HL-60/S4 (cell line): ENCODE measurements at regions not wholly inside any gene's neighbourhood (a gene's known extent, or its start where the extent isn't known, plus 50 kb on each side); places are given as distances from the start of the nearest gene placed in this dataset.
"Not testable (repeated sequence)": the region's sequence is repeated elsewhere in the genome, so short reads cannot be mapped to it uniquely, and the experiment has no call there.

ENCODE experiments used
- in situ Hi-C: fragments of 300-500 bp; cut with MboI; formaldehyde crosslinking; loops from 2 replicates; pipeline ENCODE4 v1.14.3; 2022; ENCODE audit warnings: low sequenced_read_pairs

GRCh38 chr2:236483102-236483501 lies 86.5 kb upstream of the ACKR3 start:
- in situ Hi-C loops = no loop called here

- in situ Hi-C loops = no loop called here
Measured at GRCh38 chr2:236485519-236485918, 84.1 kb upstream of the ACKR3 start.

GRCh38 chr2:236489083-236489482 lies 80.5 kb upstream of the ACKR3 start:
- in situ Hi-C loops = not testable (repeated sequence)

GRCh38 chr2:236489895-236490404 lies 79.7 kb upstream of the ACKR3 start:
- in situ Hi-C loops = no loop called here

GRCh38 chr2:236496340-236496739 lies 73.3 kb upstream of the ACKR3 start:
- in situ Hi-C loops = no loop called here

GRCh38 chr2:236498369-236498768 lies 71.3 kb upstream of the ACKR3 start:
- in situ Hi-C loops = no loop called here

GRCh38 chr2:236499691-236500578 lies 69.7 kb upstream of the ACKR3 start:
- in situ Hi-C loops = loop anchor here (25.0 kb wide), 1 partner anchor 562 kb away; no protein-coding TSS in a partner anchor

- in situ Hi-C loops = loop anchor here (25.0 kb wide), 1 partner anchor 561 kb away; no protein-coding TSS in a partner anchor
Measured at GRCh38 chr2:236501026-236501425, 68.6 kb upstream of the ACKR3 start.

- in situ Hi-C loops = loop anchor here (25.0 kb wide), 1 partner anchor 561 kb away; no protein-coding TSS in a partner anchor
Measured at GRCh38 chr2:236501531-236501930, 68.1 kb upstream of the ACKR3 start.

- in situ Hi-C loops = loop anchor here (25.0 kb wide), 1 partner anchor 559 kb away; no protein-coding TSS in a partner anchor
Measured at GRCh38 chr2:236503100-236503499, 66.5 kb upstream of the ACKR3 start.

GRCh38 chr2:236503583-236503982 lies 66.0 kb upstream of the ACKR3 start:
- in situ Hi-C loops = loop anchor here (25.0 kb wide), 1 partner anchor 559 kb away; no protein-coding TSS in a partner anchor

- in situ Hi-C loops = loop anchor here (25.0 kb wide), 1 partner anchor 557 kb away; no protein-coding TSS in a partner anchor
Measured at GRCh38 chr2:236505041-236505440, 64.6 kb upstream of the ACKR3 start.

GRCh38 chr2:236505648-236506047 lies 64.0 kb upstream of the ACKR3 start:
- in situ Hi-C loops = loop anchor here (25.0 kb wide), 1 partner anchor 557 kb away; no protein-coding TSS in a partner anchor

GRCh38 chr2:236507393-236508085 lies 62.1 kb upstream of the ACKR3 start:
- in situ Hi-C loops = loop anchor here (25.0 kb wide), 1 partner anchor 555 kb away; no protein-coding TSS in a partner anchor

GRCh38 chr2:236508466-236508865 lies 61.2 kb upstream of the ACKR3 start:
- in situ Hi-C loops = loop anchor here (25.0 kb wide), 1 partner anchor 554 kb away; no protein-coding TSS in a partner anchor

GRCh38 chr2:236510034-236510433 lies 59.6 kb upstream of the ACKR3 start:
- in situ Hi-C loops = loop anchor here (25.0 kb wide), 1 partner anchor 552 kb away; no protein-coding TSS in a partner anchor

- in situ Hi-C loops = loop anchor here (25.0 kb wide), 1 partner anchor 551 kb away; no protein-coding TSS in a partner anchor
Measured at GRCh38 chr2:236511266-236511665, 58.4 kb upstream of the ACKR3 start.

GRCh38 chr2:236512267-236512666 lies 57.4 kb upstream of the ACKR3 start:
- in situ Hi-C loops = loop anchor here (25.0 kb wide), 1 partner anchor 550 kb away; no protein-coding TSS in a partner anchor

GRCh38 chr2:236512902-236513435 lies 56.7 kb upstream of the ACKR3 start:
- in situ Hi-C loops = loop anchor here (25.0 kb wide), 1 partner anchor 549 kb away; no protein-coding TSS in a partner anchor

- in situ Hi-C loops = loop anchor here (25.0 kb wide), 1 partner anchor 548 kb away; no protein-coding TSS in a partner anchor
Measured at GRCh38 chr2:236513956-236514355, 55.7 kb upstream of the ACKR3 start.
